Testis (tissue), 2 donors: ENCODE measurements at regions not wholly inside any gene's neighbourhood (a gene's known extent, or its start where the extent isn't known, plus 50 kb on each side); places are given as distances from the start of the nearest gene placed in this dataset.

ENCODE experiments used
- DNase-seq: peaks from one replicate; pipeline ENCODE4 v3.0.0-alpha.2; 2019
- H3K27ac ChIP-seq, 2 donors: fragments of 200-600 bp; sonication (generic); one replicate each; pipeline ENCODE4 v1.5.1; 2019
- H3K27me3 ChIP-seq: fragments of 200-600 bp; sonication (generic); one replicate; pipeline ENCODE4 v1.5.1; 2019
- H3K36me3 ChIP-seq: fragments of 200-600 bp; sonication (generic); one replicate; pipeline ENCODE4 v1.5.1; 2017; ENCODE audit warnings: low read depth; ENCODE audit errors: missing control alignments
- H3K4me1 ChIP-seq: fragments of 200-600 bp; sonication (generic); one replicate; pipeline ENCODE4 v1.5.1; 2019
- H3K4me3 ChIP-seq, 2 donors: fragments of 200-600 bp; sonication (generic); one replicate each; pipeline ENCODE4 v1.5.1; 2017 to 2019
- H3K9me3 ChIP-seq: fragments of 200-600 bp; sonication (generic); one replicate; pipeline ENCODE4 v1.5.1; 2017
- POLR2A ChIP-seq: fragments of 450-650 bp; IDR thresholded peaks from one replicate; pipeline ENCODE4 v1.6.1; 2017; ENCODE audit warnings: antibody characterized with exemption, mild to moderate bottlenecking, moderate library complexity
- WGBS, 2 donors: methylation state at CpG; one replicate each; pipeline ENCODE4 v1.1.5; 2018; 5-methylcytosine and 5-hydroxymethylcytosine counted together
- intact Hi-C: fragments of 100-400 bp; cut with DNase I; formaldehyde crosslinking; loops from one replicate; pipeline ENCODE4 v1.15.1; 2023; ENCODE audit warnings: low total_unique reads
- TF ChIP-seq, protein P1 (sequence below), 3 experiments: fragments of 450-650 bp in 2 of 3; fragments of 200-600 bp in 1 of 3; sonication (generic) in 1 of 3; IDR thresholded peaks; one replicate each; pipeline ENCODE4 v1.5.1; 2016 to 2019; ENCODE audit warnings: antibody characterized with exemption in 3 of 3, mild to moderate bottlenecking in 2 of 3, moderate library complexity in 1 of 3

DNA sequence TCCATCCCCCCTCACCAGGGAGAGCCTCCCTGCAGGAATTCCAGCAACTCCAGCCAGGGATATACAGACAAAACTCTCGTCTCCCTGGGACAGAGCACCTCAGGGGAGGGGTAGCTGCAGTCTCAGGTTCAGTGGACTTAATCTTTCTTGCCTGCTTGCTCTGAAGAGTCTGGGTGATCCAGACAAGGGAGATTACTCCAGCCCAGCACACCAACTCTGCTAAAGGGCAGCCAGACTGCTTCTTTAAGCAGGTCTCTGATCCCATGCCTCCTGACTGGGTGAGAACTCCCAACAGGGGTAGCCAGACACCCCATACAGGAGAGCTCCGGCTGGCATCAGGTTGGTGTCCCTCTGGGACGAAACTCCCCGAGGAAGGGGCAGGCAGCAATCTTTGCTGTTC lies 888.7 kb downstream of the RAB28 start:
- Histone ChIP-seq H3K4me3 (no peak overlapping the region), H3K4me1 (no peaks in the 10 kb centered on the region), H3K27me3 (no peaks in the 10 kb centered on the region), H3K9me3 (no peaks in the 10 kb centered on the region), H3K36me3 (no peaks in the 10 kb centered on the region), H3K27ac (no peak overlapping the region)
- whole genome bisulfite sequencing, 2 donors, result 78 to 84% methylated on average over 4 of the region's 4 CpGs
- no peak for DNase-seq
- intact Hi-C loops, result no loop called here
- TF ChIP-seq, protein P1, sequence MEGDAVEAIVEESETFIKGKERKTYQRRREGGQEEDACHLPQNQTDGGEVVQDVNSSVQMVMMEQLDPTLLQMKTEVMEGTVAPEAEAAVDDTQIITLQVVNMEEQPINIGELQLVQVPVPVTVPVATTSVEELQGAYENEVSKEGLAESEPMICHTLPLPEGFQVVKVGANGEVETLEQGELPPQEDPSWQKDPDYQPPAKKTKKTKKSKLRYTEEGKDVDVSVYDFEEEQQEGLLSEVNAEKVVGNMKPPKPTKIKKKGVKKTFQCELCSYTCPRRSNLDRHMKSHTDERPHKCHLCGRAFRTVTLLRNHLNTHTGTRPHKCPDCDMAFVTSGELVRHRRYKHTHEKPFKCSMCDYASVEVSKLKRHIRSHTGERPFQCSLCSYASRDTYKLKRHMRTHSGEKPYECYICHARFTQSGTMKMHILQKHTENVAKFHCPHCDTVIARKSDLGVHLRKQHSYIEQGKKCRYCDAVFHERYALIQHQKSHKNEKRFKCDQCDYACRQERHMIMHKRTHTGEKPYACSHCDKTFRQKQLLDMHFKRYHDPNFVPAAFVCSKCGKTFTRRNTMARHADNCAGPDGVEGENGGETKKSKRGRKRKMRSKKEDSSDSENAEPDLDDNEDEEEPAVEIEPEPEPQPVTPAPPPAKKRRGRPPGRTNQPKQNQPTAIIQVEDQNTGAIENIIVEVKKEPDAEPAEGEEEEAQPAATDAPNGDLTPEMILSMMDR (IDR thresholded peaks at IDR 0.05), result no peak
- TF ChIP-seq POLR2A, result no peak

DNA sequence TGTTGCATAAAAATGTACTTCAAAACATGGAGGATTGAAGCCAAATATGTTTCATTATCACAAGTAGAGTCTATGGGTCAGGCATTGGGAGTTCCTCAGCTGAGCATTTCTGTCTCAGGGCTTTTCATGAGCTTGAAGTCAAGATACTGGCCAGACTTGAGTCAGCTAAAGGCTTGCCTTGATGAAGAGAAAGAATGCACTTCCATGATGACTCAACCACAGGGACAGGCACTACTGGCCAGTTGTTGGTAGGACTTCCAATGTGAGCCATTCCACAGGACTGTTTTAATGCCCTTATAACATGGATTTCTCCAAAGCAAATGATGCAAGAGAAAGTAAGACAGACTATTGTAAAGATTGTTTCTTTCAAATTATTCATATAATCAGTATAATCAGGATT lies 895.6 kb downstream of the RAB28 start:
- DNase-seq, result no peak
- no peaks in the 10 kb centered on the region for H3K9me3 ChIP-seq
- intact Hi-C loops, result no loop called here
- H3K4me3 ChIP-seq, result no peak overlapping the region
- H3K27me3 ChIP-seq, result no peaks in the 10 kb centered on the region
- TF ChIP-seq, protein P1 (IDR thresholded peaks at IDR 0.05), result no peak
- TF ChIP-seq POLR2A, result no peak
- no peak overlapping the region for H3K27ac ChIP-seq
- no peaks in the 10 kb centered on the region for H3K4me1 ChIP-seq
- no peaks in the 10 kb centered on the region for H3K36me3 ChIP-seq

DNA sequence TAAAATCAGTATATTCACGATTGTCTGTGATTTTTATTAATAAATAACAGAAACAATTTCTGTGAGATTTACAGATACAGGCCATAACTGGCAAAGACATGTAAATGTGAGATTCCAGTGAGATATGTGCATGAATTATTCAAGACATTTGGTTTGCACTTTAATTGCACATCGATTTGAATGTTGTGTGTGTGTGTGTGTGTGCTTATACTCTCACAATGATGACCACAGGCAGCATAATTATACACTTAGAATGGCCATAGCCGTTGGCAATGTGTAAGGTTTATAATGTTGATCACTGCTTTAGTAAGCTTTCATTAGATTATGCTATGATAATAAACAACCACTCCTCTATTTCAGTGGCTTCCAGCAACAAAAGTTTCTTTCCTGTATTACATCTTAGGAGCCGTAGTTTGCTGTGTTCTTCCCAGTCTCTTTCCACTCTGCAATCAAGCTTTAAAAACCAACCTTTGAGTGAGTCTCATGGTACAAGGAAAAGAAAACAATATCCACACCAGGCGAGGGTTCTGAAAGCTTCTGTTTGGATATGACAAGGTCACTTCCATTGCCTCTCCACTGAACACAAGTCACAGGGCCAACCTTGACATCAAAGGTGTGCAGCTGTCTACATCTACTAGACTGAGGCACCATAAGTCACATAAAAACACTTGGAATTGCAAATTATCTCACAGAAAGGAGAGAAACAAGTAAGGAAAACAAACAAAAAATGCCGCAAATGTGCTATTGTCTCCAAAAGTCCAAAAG lies 897.7 kb downstream of the RAB28 start:
- Histone ChIP-seq H3K4me3 (no peak overlapping the region), H3K27ac (no peak overlapping the region), H3K4me1 (no peaks in the 10 kb centered on the region), H3K27me3 (no peaks in the 10 kb centered on the region), H3K9me3 (no peaks in the 10 kb centered on the region), H3K36me3 (no peaks in the 10 kb centered on the region)
- WGBS, 2 donors, result 80 to 91% methylated on average over 6 of the region's 6 CpGs
- no peak for DNase-seq
- intact Hi-C loops, result no loop called here
- no peak for TF ChIP-seq POLR2A

DNA sequence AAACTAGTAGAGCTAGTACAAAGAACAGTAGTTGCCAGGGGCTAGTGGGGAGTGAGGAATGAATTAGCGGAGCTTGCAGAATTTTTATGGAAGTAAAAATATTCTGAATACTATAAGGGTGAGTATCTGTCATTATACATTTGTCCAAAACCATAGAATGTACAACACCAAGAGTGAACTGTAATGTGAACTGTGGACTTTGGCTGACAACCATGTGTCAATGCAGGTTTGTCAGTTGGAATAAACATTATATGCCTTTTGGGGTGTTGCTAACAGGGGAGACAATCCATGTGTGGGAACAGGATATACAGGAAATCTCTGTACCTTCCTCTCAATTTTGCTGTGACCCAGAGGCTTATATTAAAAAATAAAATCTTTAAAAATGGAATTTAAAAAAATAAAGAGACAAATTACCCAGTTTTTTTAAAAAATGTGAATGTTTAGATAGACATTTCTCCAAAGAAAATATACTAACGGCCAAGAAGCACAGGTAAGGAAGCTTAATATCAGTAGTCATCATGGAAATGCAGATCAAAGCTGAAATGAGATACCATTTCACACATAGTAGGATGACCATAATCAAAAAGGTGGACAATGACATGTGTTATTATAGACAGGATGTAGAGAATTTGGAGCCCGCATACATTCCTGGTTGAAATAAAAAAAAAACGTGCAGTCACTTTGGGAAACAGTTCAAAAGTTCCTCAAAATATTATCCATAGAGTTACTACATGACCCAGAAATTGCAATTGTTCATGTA lies 899.8 kb downstream of the RAB28 start:
- 82 to 92% methylated on average over 4 of the region's 4 CpGs for WGBS, 2 donors

DNA sequence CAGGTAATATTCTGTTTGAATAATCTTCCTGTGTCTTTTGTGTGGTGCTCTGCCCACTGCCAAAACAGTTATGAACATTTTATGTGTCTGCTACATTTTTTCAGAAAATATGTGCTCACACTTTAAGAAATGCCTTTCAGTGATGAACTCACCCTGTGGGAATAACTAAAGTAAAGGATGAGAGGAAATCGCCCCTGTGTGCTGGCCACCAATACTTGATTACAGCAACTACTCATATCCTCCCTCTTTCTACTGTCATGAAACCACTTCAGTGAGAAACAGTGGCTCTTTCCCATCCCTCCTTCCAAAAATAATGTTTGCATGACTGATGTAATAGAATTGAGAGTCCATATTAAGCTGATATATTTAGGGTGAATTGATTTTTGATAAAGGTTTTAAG lies 900.9 kb downstream of the RAB28 start:
- DNase-seq, result no peak
- Histone ChIP-seq H3K27ac (no peak overlapping the region), H3K27me3 (no peaks in the 10 kb centered on the region), H3K4me3 (no peak overlapping the region), H3K9me3 (no peaks in the 10 kb centered on the region), H3K36me3 (no peaks in the 10 kb centered on the region), H3K4me1 (no peaks in the 10 kb centered on the region)
- 32 to 51% methylated on average over 1 of the region's 1 CpG for WGBS, 2 donors
- intact Hi-C loops, result no loop called here
- TF ChIP-seq, protein P1 (IDR thresholded peaks at IDR 0.05), result no peak
- TF ChIP-seq POLR2A, result no peak

More for the DNA sequence above, 899.8 kb downstream of the RAB28 start:
- intact Hi-C loops, result no loop called here
- H3K36me3 ChIP-seq, result no peaks in the 10 kb centered on the region
- DNase-seq, result no peak
- H3K27ac ChIP-seq, result no peak overlapping the region
- H3K4me3 ChIP-seq, result no peak overlapping the region
- no peaks in the 10 kb centered on the region for H3K27me3 ChIP-seq
- TF ChIP-seq POLR2A, result no peak
- TF ChIP-seq, protein P1 (IDR thresholded peaks at IDR 0.05), result no peak
- H3K9me3 ChIP-seq, result no peaks in the 10 kb centered on the region
- no peaks in the 10 kb centered on the region for H3K4me1 ChIP-seq
